Globus pallidus (tissue), 1 donor: ENCODE measurements at regions not wholly inside any gene's neighbourhood (a gene's known extent, or its start where the extent isn't known, plus 50 kb on each side); places are given as distances from the start of the nearest gene placed in this dataset.
"Not testable (repeated sequence)": the region's sequence is repeated elsewhere in the genome, so short reads cannot be mapped to it uniquely, and the experiment has no call there.

Experiments
- DNase-seq: peaks from one replicate; pipeline ENCODE4 v3.0.0-alpha.2; 2015; ENCODE audit warnings: low spot score

DNA sequence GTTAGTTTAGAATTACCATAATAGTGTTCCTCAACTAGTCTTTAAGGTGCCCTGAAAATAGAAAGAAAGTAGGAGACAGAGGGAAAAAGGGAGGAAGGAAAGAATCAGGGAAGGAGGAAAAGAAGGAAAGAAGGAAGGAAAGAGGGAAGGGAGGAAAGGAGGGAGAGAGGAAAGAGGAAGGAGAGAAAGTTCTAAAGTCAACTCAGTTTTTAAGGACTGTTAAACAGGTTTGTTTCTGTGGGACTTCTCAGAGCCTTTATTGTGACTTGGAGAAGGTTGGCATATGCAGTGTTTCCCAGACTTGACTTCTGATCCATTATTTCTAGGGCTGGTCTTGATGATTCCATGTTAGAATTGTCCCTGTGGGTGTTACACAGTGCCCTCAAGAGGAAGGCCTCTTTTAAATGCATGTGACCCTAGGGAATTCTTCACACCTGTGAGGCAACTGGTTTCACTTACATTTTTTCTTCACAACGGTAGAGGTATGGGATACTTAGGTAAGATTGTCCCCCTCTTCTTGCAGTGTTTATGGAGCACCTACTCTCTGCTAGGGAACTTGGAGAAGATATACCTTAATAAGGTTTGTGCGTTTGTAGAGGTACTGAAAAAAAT lies 132.7 kb upstream of the GMDS start:
- DNase-seq = no peak

DNA sequence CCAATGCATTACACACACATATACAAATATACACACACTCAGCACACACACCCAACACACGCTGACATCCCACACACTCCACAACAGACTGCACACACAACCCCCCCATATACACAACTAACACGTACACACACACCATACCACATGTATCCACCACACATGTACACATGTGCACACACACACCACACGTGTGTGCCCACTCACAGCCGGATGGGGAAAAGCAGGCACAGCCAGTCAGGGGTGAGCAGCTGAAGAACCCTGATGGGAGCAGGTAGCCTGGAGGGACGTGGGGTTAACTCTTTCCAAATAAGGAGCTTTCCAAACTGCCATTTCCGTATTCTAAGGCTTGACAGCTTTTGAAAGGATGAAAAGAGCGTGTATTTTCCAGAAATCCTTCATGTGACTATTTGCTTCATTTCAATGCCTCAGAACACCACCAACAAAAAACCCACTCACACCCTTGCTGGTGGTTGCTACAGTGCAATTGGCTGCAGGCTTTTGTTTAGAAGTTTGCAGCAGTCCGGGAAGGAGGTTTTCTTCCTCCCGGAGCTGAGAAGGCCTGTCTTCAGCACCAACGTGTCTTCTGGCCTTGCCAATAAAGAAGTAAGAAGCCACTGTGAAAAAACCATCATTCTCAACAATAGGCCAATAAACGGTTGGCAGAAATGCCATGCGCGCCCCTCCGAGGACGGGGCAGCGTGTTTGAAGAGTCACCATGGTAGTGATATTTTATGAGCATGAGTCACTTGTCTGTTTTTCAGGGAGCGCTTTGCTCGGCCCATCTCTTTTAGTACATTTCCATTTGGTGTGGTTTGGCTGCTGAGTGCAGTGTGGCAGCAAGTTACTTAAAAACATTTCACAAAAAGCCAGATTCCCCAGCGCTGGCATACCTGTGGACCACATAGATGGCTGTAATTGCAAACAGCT lies 131.3 kb upstream of the GMDS start:
- DNase-seq = no peak

DNA sequence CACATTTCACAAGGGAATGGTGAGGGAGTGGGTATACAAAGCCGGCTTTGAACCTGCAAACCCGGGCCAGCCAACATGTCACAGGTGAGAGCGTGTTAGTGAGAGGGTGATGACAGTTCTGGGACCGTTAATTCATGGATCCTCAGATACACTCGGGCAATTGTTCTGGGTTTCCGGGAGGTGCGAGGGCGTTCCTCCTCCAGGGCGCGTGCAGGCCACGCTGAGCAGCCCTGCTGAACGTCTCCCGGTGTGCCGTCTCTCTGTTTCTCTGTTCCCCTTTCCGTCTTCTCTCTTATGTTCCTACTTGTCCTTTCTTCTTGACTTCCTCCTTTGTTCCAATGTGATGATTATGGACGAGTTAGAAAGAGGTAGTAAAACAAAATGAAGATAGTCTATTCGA lies 130.0 kb upstream of the GMDS start:
- no peak for DNase-seq

DNA sequence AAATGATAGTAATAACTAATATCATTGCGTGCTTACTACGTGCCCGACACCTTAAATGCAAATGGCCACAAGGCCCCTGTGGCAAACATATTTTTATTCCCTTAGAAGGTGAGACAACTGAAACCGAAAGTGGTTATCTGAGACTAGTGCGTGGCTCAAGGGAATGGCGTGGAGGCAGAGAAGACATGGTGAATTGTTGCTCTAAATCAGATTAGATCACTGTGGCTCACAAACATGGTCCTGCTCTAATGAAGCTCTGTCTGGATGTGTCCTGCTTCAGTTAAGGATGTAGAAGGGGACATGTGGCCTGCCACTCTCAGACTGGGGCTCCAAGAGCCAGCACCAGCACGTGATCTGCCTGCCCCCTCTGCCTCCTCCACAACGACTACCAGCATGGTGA lies 124.2 kb upstream of the GMDS start:
- DNase-seq = no peak

DNA sequence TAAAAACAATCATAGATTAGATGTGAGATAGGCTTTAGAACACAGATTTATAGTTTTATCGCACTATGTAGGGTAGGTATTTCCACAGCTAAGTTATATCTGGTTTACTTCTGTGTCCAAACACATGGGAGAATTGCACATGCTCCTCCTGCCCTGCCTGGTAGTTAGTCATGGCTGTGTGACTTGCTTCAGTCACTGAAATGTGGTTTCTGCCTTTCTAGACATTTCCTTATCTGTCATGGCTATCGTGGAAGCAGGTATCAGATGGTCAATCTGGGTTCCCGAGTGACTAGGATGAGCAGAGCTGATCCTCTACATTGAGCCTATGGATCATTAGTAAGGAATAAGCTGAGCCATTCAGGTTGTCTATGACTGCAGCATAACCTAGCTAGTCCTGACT lies 117.8 kb upstream of the GMDS start:
- DNase-seq = no peak

DNA sequence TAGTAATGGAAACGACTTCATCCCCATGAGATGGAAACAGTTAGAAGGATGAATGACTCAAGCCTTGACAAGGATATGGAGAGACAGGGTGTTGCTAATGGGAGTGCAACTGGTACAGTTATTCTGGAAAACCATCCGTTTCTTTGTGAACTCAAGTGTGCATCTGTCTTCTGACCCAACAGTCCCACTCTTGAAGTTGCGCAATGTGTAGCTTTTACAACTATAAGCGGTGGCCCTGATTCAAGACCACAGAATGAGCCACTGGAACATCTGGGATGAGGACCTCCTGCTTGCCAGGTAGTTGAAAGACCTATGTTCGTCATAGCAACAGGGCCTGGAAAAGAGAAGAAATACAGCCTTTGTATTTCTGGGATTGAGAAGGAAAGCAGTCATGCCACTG lies 115.8 kb upstream of the GMDS start:
- no peak for DNase-seq

DNA sequence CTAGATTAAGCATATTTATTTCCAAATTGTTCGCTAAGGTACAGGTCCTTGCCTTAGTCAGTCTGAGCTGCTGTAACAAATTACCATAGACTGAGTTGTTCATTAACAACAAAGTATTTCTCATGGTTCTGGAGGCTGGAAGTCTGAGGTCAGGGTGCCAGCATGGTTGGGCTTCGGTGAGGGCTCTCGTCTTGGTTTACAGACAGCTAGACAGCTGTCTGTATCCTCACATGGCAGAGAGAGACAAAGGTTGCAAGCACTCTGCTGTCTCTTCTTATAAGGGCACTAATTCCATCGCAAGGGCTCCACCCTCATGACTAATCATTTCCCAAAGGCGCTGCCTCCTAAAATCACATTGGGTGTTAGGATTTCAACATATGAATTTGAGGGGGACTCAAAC lies 115.3 kb upstream of the GMDS start:
- no peak for DNase-seq

GRCh38 chr6:2360126-2360525 lies 114.7 kb upstream of the GMDS start:
- no peak for DNase-seq

DNA sequence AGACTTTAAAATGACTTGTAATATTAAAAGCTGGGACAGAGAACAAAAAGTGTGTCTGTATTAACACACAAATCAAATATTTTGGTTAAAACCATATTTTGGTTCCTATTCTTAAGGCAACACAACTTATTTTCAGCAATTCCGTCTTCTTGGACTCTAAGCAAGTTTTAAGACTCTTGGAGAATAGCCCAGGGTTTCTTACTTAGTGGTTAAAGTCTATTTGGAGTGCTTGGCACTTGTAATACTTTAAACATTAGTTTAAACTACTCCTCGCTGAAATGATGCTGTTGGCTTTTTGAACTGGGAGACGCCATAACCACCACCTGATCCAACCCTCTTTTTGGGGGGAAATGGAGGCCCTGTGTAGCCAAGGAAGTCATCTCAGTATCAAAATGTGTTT lies 109.7 kb upstream of the GMDS start:
- no peak for DNase-seq

- DNase-seq = no peak
Measured at GRCh38 chr6:2354138-2354491, 108.7 kb upstream of the GMDS start.

- peak; percentile 53 for DNase-seq
Measured at GRCh38 chr6:2353412-2354137, 108.2 kb upstream of the GMDS start.

GRCh38 chr6:2351807-2352431 lies 106.5 kb upstream of the GMDS start:
- no peak for DNase-seq

DNA sequence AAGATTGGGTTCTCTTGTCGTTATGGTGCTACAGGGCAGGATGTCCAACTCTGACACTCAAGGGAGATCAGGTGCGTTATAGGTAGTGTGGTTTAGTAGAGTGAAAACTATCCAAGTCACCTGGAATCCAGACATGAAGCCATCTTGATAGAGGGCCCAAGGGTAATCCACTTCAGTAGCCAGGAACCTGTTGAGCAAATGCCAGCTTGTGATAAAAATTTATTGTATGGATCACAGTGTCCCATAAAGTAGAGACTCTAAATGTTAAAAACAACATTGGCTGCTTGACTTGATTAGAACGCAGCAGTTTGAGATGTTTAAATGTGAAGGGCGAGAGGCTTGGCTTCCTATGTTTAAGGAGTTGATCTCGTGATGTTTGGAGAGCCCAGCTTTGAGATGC lies 105.7 kb upstream of the GMDS start:
- DNase-seq = no peak

DNA sequence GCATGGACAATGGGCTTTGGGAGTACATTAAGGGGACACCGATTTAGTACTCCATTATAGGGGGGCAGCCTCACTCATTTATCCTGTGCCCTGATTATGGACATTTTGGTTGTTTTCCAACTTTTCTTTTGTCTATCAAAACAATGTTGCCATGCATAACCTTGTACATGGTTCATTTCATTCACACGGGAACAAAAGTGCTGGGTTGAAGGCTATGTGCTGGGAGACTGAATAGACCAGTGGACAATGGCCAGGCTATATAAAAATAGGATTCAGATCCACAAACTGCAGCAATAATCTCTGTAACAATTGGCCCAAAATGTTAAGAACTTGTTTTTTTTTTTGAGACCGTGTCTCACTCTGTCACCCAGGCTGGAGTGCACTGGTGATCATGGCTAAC lies 100.7 kb upstream of the GMDS start:
- no peak for DNase-seq

DNA sequence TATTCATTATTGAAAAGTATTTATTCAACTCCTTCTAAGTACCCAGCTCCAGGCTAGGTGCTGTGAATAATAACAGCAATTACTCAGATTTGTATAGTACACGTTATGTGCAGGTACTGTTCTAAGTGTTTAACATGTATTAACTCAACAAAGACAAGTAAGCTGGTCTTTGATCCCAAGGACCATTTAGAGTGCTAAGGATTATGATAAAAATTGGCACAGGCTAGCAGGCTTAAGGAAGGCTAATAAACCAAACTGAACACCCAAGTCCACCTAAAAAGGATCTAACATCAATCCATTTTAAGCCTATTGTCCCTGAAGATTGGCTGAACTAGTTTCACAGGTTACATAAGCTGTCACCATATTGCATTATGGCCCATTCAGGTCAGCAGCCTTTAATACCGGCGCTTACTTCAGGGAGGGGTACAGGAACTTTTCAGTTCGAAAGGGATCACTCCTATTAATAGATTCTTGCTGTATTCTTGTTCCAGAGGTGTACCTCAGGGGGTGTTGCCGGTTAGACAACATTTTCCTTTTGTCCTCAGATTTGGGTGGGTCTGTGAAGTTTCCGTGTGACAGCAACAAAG lies 99.0 kb upstream of the GMDS start:
- no peak for DNase-seq

DNA sequence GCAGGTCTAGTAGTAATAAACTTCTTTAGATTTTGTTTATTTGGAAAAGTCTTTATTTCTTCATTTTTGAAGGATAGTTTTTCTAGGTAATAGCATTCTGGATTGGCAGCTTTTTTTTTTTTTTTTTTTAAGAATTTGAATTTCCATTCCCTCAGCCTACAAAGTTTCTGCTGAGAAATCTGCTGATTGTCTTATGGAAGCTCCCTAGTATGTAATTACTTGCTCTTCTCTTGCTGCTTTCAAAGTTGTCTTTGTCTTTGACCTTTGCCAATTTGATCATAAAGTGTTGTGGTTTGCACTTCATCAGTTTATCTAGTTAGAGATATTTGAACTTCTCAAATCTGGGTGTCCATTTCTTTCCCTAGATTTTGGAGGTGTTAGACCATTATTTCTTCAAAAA lies 82.2 kb upstream of the GMDS start:
- no peak for DNase-seq

GRCh38 chr6:2324166-2324953 lies 79.0 kb upstream of the GMDS start:
- DNase-seq = no peak

- DNase-seq = not testable (repeated sequence)
Measured at GRCh38 chr6:2317498-2317897, 72.1 kb upstream of the GMDS start.

GRCh38 chr6:2314641-2315040 lies 69.2 kb upstream of the GMDS start:
- DNase-seq = peak; percentile 11

- no peak for DNase-seq
Measured at GRCh38 chr6:2310042-2310441, 64.6 kb upstream of the GMDS start.

- no peak for DNase-seq
Measured at GRCh38 chr6:2309122-2309521, 63.7 kb upstream of the GMDS start.
